ENCODE measurements at regions not wholly inside any gene's neighbourhood (a gene's known extent, or its start where the extent isn't known, plus 50 kb on each side); places are given as distances from the start of the nearest gene placed in this dataset.
"Not testable (repeated sequence)": the region's sequence is repeated elsewhere in the genome, so short reads cannot be mapped to it uniquely, and the experiment has no call there.

- TF ChIP-seq CTCF (IDR thresholded peaks at IDR 0.05; ENCODE audit: insufficient read depth, missing control alignments), result no peak
- DNase-seq (ENCODE audit: insufficient read length, low spot score), result no peak
- no peak for FAIRE-seq
Observed at GRCh38 chr4:158038718-158039117, 134.1 kb downstream of the GASK1B start.

- FAIRE-seq (no peak), DNase-seq (ENCODE audit: insufficient read length, low spot score) (no peak)
- no peak for TF ChIP-seq CTCF (IDR thresholded peaks at IDR 0.05; ENCODE audit: insufficient read depth, missing control alignments)
Observed at GRCh38 chr4:158036998-158037397, 135.8 kb downstream of the GASK1B start.

GRCh38 chr4:158035662-158036195 lies 137.1 kb downstream of the GASK1B start:
- FAIRE-seq (no peak), DNase-seq (ENCODE audit: insufficient read length, low spot score) (no peak)
- TF ChIP-seq CTCF (IDR thresholded peaks at IDR 0.05; ENCODE audit: insufficient read depth, missing control alignments), result no peak

GRCh38 chr4:158033416-158034120 lies 139.3 kb downstream of the GASK1B start:
- no peak for FAIRE-seq
- no peak for TF ChIP-seq CTCF (IDR thresholded peaks at IDR 0.05; ENCODE audit: insufficient read depth, missing control alignments)
- no peak for DNase-seq (ENCODE audit: insufficient read length, low spot score)

- DNase-seq (ENCODE audit: insufficient read length, low spot score) (no peak), FAIRE-seq (no peak)
- no peak for TF ChIP-seq CTCF (IDR thresholded peaks at IDR 0.05; ENCODE audit: insufficient read depth, missing control alignments)
Observed at GRCh38 chr4:158032733-158033415, 140.0 kb downstream of the GASK1B start.

GRCh38 chr4:158028381-158028780 lies 144.4 kb downstream of the GASK1B start:
- not testable (repeated sequence) for DNase-seq (ENCODE audit: insufficient read length, low spot score); FAIRE-seq

- TF ChIP-seq CTCF (IDR thresholded peaks at IDR 0.05; ENCODE audit: insufficient read depth, missing control alignments), result no peak
- DNase-seq (ENCODE audit: insufficient read length, low spot score) (no peak), FAIRE-seq (no peak)
Observed at GRCh38 chr4:158025131-158025530, 147.7 kb downstream of the GASK1B start.
